Esophagus squamous epithelium (tissue), 5 donors: ENCODE measurements at regions not wholly inside any gene's neighbourhood (a gene's known extent, or its start where the extent isn't known, plus 50 kb on each side); places are given as distances from the start of the nearest gene placed in this dataset.
"Not testable (repeated sequence)": the region's sequence is repeated elsewhere in the genome, so short reads cannot be mapped to it uniquely, and the experiment has no call there.

Experiments used
- DNase-seq: peaks from one replicate; lab custom pipeline; 2025; lab: John Stamatoyannopoulos, UW
- H3K27ac ChIP-seq, 4 donors: fragments of 200-600 bp; sonication (generic); one replicate each; pipeline ENCODE4 v1.5.1; 2016 to 2019; ENCODE audit warnings: mild to moderate bottlenecking in 1 of 4
- H3K27me3 ChIP-seq, 4 donors: fragments of 200-600 bp; sonication (generic); 1 replicate in 3 of 4; 2 replicates in 1 of 4; pipeline versions ENCODE4 v1.5.1 to v1.6.0; 2017 to 2021; ENCODE audit warnings: antibody characterized with exemption in 1 of 4
- H3K36me3 ChIP-seq, 3 donors: fragments of 200-600 bp; sonication (generic); one replicate each; pipeline ENCODE4 v1.5.1; 2016 to 2019
- H3K4me1 ChIP-seq, 3 donors: fragments of 200-600 bp; sonication (generic); one replicate each; pipeline ENCODE4 v1.5.1; 2017 to 2019
- H3K4me3 ChIP-seq, 4 donors: fragments of 200-600 bp; sonication (generic); 1 replicate in 3 of 4; 2 replicates in 1 of 4; pipeline ENCODE4 v1.5.1; 2016 to 2019; ENCODE audit warnings: mild to moderate bottlenecking in 2 of 4, moderate library complexity in 1 of 4
- H3K9me3 ChIP-seq, 3 donors: fragments of 200-600 bp; sonication (generic); one replicate each; pipeline ENCODE4 v1.5.1; 2016 to 2019
- POLR2A ChIP-seq, 4 donors: fragments of 450-650 bp; IDR thresholded peaks; one replicate each; pipeline ENCODE4 v1.6.1; 2017; ENCODE audit warnings: antibody characterized with exemption in 4 of 4, mild to moderate bottlenecking in 4 of 4, moderate library complexity in 3 of 4
- WGBS, 2 donors: methylation state at CpG; one replicate each; pipeline ENCODE4 v1.1.5; 2018; 5-methylcytosine and 5-hydroxymethylcytosine counted together
- intact Hi-C: fragments of 100-400 bp; cut with DNase I; formaldehyde crosslinking; loops from one replicate; pipeline ENCODE4 v1.15.0; 2022
- TF ChIP-seq, protein P1 (sequence below), 6 experiments: fragments of 450-650 bp in 4 of 6; fragments of 200-600 bp in 2 of 6; sonication (generic) in 2 of 6; IDR thresholded peaks; one replicate each; pipeline ENCODE4 v1.5.1; 2016 to 2019; ENCODE audit warnings: antibody characterized with exemption in 6 of 6, mild to moderate bottlenecking in 4 of 6, moderate library complexity in 4 of 6
- donor health status: DM: yes; HTN: yes; CAD: no.

DNA sequence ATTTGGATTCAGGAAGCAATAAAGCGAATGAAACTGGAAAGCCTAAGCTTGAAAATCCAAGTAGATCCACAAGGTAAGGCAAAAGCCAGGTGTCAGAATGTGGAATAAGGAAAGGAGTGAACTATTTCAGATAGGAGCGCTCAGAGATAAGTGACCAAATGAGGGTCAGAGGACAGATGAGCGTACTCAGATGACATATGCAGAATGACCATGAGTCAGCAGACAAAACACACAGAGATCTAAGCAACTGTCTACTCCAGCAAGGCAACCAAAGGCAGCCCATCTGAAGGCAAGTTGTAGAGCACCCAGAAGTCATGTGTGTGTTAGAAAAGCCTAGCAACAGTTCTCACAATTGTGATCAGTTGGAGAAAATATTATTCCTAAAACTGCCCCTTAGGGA is 548.4 kb upstream of the FSHR start:
- Histone ChIP-seq H3K27ac (no peak overlapping the region), H3K27me3 (no peaks in the 10 kb centered on the region), H3K36me3 (no peaks in the 10 kb centered on the region), H3K4me3 (no peak overlapping the region), H3K4me1 (no peaks in the 10 kb centered on the region), H3K9me3 (no peaks in the 10 kb centered on the region)
- TF ChIP-seq POLR2A (IDR thresholded peaks at IDR 0.05) = no peak
- TF ChIP-seq, protein P1, sequence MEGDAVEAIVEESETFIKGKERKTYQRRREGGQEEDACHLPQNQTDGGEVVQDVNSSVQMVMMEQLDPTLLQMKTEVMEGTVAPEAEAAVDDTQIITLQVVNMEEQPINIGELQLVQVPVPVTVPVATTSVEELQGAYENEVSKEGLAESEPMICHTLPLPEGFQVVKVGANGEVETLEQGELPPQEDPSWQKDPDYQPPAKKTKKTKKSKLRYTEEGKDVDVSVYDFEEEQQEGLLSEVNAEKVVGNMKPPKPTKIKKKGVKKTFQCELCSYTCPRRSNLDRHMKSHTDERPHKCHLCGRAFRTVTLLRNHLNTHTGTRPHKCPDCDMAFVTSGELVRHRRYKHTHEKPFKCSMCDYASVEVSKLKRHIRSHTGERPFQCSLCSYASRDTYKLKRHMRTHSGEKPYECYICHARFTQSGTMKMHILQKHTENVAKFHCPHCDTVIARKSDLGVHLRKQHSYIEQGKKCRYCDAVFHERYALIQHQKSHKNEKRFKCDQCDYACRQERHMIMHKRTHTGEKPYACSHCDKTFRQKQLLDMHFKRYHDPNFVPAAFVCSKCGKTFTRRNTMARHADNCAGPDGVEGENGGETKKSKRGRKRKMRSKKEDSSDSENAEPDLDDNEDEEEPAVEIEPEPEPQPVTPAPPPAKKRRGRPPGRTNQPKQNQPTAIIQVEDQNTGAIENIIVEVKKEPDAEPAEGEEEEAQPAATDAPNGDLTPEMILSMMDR (IDR thresholded peaks at IDR 0.05) = no peak
- intact Hi-C loops = no loop called here
- no peak for DNase-seq
- WGBS, 2 donors = 86 to 88% methylated on average over 3 of the region's 3 CpGs

DNA sequence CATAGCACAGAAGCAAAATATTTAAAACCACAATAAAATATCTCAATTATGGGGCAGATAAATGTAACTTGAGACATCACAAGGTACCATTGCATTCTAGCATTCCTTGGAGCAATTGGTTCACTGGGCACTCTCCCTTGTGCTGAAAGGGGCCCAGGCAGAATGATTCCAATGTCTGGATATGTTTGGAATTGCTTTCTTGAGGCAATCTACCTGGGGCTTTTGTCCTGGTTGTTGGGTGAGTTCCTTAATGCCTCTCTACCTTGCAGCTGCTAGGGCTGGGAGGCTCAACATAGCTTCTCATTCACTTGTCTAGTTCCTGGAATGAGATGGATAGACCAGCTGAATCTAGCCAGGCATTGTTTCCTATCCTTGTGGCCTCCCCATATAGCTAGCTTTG is 539.6 kb upstream of the FSHR start:
- Histone ChIP-seq H3K9me3 (no peaks in the 10 kb centered on the region), H3K36me3 (no peaks in the 10 kb centered on the region), H3K27ac (no peak overlapping the region), H3K4me1 (no peaks in the 10 kb centered on the region), H3K4me3 (no peak overlapping the region), H3K27me3 (no peaks in the 10 kb centered on the region)
- DNase-seq = no peak
- TF ChIP-seq POLR2A (IDR thresholded peaks at IDR 0.05) = no peak
- TF ChIP-seq, protein P1 (IDR thresholded peaks at IDR 0.05) = no peak
- intact Hi-C loops = no loop called here

DNA sequence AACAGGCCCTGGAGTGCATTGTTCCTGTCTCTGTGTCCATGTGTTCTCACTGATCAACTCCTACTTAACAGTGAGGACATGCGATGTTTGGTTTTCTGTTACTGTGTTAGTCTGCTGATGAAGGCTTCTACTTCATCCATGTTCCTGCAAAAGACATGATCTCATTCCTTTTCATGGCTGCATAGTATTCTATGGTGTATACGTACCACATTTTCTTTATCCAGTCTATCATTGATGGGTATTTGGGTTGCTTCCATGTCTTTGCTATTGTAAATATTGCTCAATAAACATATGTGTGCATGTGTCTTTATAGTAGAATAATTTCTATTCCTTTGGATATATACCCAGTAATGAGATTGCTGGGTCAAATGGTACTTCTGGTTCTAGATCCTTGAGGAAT is 537.7 kb upstream of the FSHR start:
- intact Hi-C loops, DNase-seq, H3K4me3 ChIP-seq, H3K27ac ChIP-seq, H3K36me3 ChIP-seq, H3K27me3 ChIP-seq, H3K4me1 ChIP-seq, H3K9me3 ChIP-seq: not testable (repeated sequence)
- WGBS, 2 donors = 94 to 100% methylated on average over 2 of the region's 2 CpGs

DNA sequence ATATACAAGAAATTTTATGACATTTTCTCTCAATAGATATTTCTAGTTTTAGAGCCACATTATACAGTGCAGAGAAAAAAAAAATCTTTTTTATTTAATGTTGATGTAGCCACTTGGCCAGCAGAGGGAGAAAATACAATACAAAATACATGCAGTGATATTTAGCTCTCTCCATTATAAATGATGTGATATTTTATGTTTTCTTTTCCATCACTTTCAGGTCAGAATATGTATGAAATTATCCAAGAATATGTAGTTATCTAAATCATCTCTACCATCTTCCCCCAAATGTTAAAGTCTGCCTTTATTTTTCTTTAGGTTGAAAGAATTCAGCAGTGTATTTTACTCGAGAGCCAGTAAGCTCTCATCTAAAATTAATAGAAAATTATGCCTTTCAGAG is 533.6 kb upstream of the FSHR start:
- intact Hi-C loops = no loop called here
- Histone ChIP-seq H3K4me3 (no peak overlapping the region), H3K4me1 (no peaks in the 10 kb centered on the region), H3K27me3 (no peaks in the 10 kb centered on the region), H3K9me3 (no peaks in the 10 kb centered on the region), H3K27ac (no peak overlapping the region), H3K36me3 (no peaks in the 10 kb centered on the region)
- TF ChIP-seq, protein P1 (IDR thresholded peaks at IDR 0.05) = peak in 2 of 6 experiments; percentile 21 to 41
- TF ChIP-seq POLR2A (IDR thresholded peaks at IDR 0.05) = no peak
- WGBS, 2 donors = 46 to 67% methylated on average over 1 of the region's 1 CpG
- no peak for DNase-seq

DNA sequence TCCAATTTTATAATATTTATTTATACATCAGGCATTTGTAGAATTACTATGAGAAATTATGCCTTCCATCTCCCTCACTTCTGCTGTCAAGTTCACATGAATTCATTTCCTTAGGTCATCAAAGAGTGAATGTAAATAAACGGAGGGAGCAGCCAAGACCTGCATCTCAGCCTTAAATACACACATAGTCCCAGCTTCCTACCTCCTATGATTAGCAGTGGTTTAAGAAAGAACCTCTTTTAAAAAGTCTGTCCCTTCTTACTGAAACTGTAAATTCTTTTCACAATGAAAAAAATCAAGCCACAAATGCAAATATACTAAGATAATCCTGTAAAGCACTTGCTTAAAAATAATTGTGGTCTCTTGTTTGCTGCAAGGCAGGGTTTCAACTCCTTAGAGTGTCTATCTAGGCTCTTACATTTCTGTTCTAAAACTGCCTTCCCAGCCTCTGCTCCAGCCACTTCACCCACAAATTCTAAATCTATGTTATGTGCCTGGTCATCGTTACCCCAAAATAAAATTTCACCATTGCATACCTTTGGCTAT is 532.7 kb upstream of the FSHR start:
- Histone ChIP-seq H3K36me3 (no peaks in the 10 kb centered on the region), H3K9me3 (no peaks in the 10 kb centered on the region), H3K4me1 (no peaks in the 10 kb centered on the region), H3K27me3 (no peaks in the 10 kb centered on the region), H3K4me3 (no peak overlapping the region), H3K27ac (no peak overlapping the region)
- DNase-seq = no peak
- intact Hi-C loops = no loop called here
- 46 to 54% methylated on average over 2 of the region's 2 CpGs for WGBS, 2 donors
- no peak for TF ChIP-seq POLR2A (IDR thresholded peaks at IDR 0.05)
- TF ChIP-seq, protein P1 (IDR thresholded peaks at IDR 0.05) = no peak

DNA sequence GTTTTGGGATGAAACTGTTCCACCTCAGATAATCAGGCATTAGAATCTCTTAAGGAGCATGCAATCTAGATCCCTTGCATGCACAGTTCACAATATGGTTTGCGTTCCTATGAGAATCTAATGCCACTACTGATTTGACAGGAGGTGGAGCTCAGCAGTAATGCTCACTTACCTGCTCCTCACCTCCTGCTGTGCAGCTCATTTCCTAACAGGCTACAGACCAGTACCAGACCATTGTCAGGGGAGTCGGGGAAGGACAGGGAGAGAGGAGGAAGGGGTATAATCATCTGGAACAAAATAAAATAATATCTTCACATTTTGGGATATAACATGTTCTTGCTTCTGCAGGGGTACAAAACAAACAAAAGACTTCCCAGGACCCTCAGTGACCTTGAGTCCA is 532.0 kb upstream of the FSHR start:
- 71 to 76% methylated on average over 2 of the region's 2 CpGs for WGBS, 2 donors
- H3K27me3 ChIP-seq = no peaks in the 10 kb centered on the region
- no peak for DNase-seq
- TF ChIP-seq, protein P1 (IDR thresholded peaks at IDR 0.05) = no peak
- no peak for TF ChIP-seq POLR2A (IDR thresholded peaks at IDR 0.05)
- no peaks in the 10 kb centered on the region for H3K9me3 ChIP-seq
- no peaks in the 10 kb centered on the region for H3K4me1 ChIP-seq
- no peak overlapping the region for H3K27ac ChIP-seq
- no peak overlapping the region for H3K4me3 ChIP-seq
- intact Hi-C loops = no loop called here
- H3K36me3 ChIP-seq = no peaks in the 10 kb centered on the region
